Endothelial cell of umbilical vein (primary cell): ENCODE measurements at regions not wholly inside any gene's neighbourhood (a gene's known extent, or its start where the extent isn't known, plus 50 kb on each side); places are given as distances from the start of the nearest gene placed in this dataset.

Experiments
- CTCF ChIP-seq, 2 donors: IDR thresholded peaks; 1 replicate in 1 of 2; 2 replicates in 1 of 2; pipeline ENCODE4 v1.5.1; 2011; ENCODE audit warnings: low read length in 2 of 2, mild to moderate bottlenecking in 2 of 2, moderate library complexity in 2 of 2, control low read depth in 1 of 2, inconsistent platforms in 1 of 2, low read depth in 1 of 2; ENCODE audit not compliant: insufficient read depth in 1 of 2; ENCODE audit errors: extremely low read depth in 1 of 2
- FOS ChIP-seq: IDR thresholded peaks from 2 replicates; pipeline ENCODE4 v1.6.1; 2011; ENCODE audit warnings: mild to moderate bottlenecking, low read length, moderate library complexity, borderline replicate concordance; ENCODE audit not compliant: insufficient read depth
- MAX ChIP-seq: IDR thresholded peaks from 2 replicates; pipeline ENCODE4 v1.6.1; 2011; ENCODE audit not compliant: insufficient read depth, insufficient read length
- MYC ChIP-seq: IDR thresholded peaks from one replicate; pipeline ENCODE4 v1.6.1; 2011; ENCODE audit warnings: mild to moderate bottlenecking, low read depth, low read length
- POLR2A ChIP-seq: IDR thresholded peaks from 2 replicates; pipeline ENCODE4 v1.6.1; 2012; ENCODE audit warnings: low read depth, mild to moderate bottlenecking, control low read depth, low read length

GRCh38 chr3:117887901-117888300, 1146.7 kb downstream of the IGSF11 start:
- no peak for TF ChIP-seq MYC
- TF ChIP-seq FOS, result no peak
- no peak for TF ChIP-seq CTCF (IDR thresholded peaks at IDR 0.05; ENCODE audit: extremely low read depth in 1 of 2, insufficient read depth in 1 of 2, low read depth in 1 of 2, low read length in 2 of 2)
- TF ChIP-seq POLR2A, result no peak
- TF ChIP-seq MAX, result no peak
